ENCODE measurements at regions not wholly inside any gene's neighbourhood (a gene's known extent, or its start where the extent isn't known, plus 50 kb on each side); places are given as distances from the start of the nearest gene placed in this dataset.

- ChIA-PET RAD21 (ENCODE audit: low non-redundant PET in 1 of 2, low total read pairs in 2 of 2, uncharacterized antibody in 2 of 2, unreplicated experiment in 2 of 2) (interaction anchor here in 1 of 2 experiments (1.1 kb wide), 1 partner anchor 232 kb away, joined by 3 read pairs; no protein-coding TSS in a partner anchor), CTCF (interaction anchor here (2.2 to 3.1 kb wide), 2 partner anchors 232 to 273 kb away, joined by 16 to 29 read pairs; no protein-coding TSS in a partner anchor), POLR2A (no interaction called here)
- no peaks in the 10 kb centered on the region for H3K27me3 ChIP-seq (ENCODE audit: insufficient read depth, low read length)
- H2AFZ ChIP-seq (ENCODE audit: low read depth, low read length, poor library complexity, severe bottlenecking): no peak overlapping the region
- H3K4me3 ChIP-seq (replicated peaks in 1 of 2; ENCODE audit: low read depth in 1 of 2, low read length in 2 of 2): no peak overlapping the region
- intact Hi-C loops (cut with micrococcal nuclease): loop anchor here (2.0 kb wide), 2 partner anchors 232 to 274 kb away; no protein-coding TSS in a partner anchor
- no peaks in the 10 kb centered on the region for H3K79me2 ChIP-seq (ENCODE audit: insufficient read depth, low read length)
- no peaks in the 10 kb centered on the region for H3K9me2 ChIP-seq (ENCODE audit: insufficient read depth)
- TF ChIP-seq RAD21 (IDR thresholded peaks at IDR 0.05; ENCODE audit: low read depth) (peak; percentile 55), CEBPB (IDR thresholded peaks at IDR 0.05; ENCODE audit: low read depth) (no peak), CTCF (IDR thresholded peaks at IDR 0.05 in 2 of 3, conservative IDR thresholded peaks at IDR 0.05 in 1 of 3; ENCODE audit: borderline replicate concordance in 1 of 3, insufficient read depth in 1 of 3, low read depth in 2 of 3, low read length in 2 of 3) (peak in 2 of 3 experiments; percentile 11 to 17; a peak in 3 of 6 replicates)
- H3K4me2 ChIP-seq (ENCODE audit: low read length): no peak overlapping the region
- H4K20me1 ChIP-seq (ENCODE audit: insufficient read depth): no peaks in the 10 kb centered on the region
- H3K4me1 ChIP-seq (ENCODE audit: control insufficient read depth in 1 of 2, insufficient read depth in 2 of 2, low read length in 2 of 2): no peaks in the 10 kb centered on the region
- no peak overlapping the region for H3K9ac ChIP-seq (ENCODE audit: low read length)
- DNase-seq (ENCODE audit: low read depth, low spot score) (no peak), ATAC-seq (peak; percentile 72)
- no TSS peak for BruUV-seq (replicated peaks)
- H3K9me3 ChIP-seq (ENCODE audit: control insufficient read depth in 1 of 2, insufficient read depth in 1 of 2, low read depth in 1 of 2, low read length in 2 of 2): no peaks in the 10 kb centered on the region
- H3K36me3 ChIP-seq (ENCODE audit: control insufficient read depth in 1 of 2, insufficient read depth in 2 of 2, low read length in 2 of 2): no peaks in the 10 kb centered on the region
- H3K27ac ChIP-seq (ENCODE audit: low read depth, low read length): no peak overlapping the region
Observed at GRCh38 chr6:76166874-76167273, 94.4 kb upstream of the IMPG1 start.

GRCh38 chr6:76166297-76166696 is 93.8 kb upstream of the IMPG1 start:
- Histone ChIP-seq H3K9me3 (ENCODE audit: control insufficient read depth in 1 of 2, insufficient read depth in 1 of 2, low read depth in 1 of 2, low read length in 2 of 2) (no peaks in the 10 kb centered on the region), H3K36me3 (ENCODE audit: control insufficient read depth in 1 of 2, insufficient read depth in 2 of 2, low read length in 2 of 2) (no peaks in the 10 kb centered on the region), H3K9me2 (ENCODE audit: insufficient read depth) (no peaks in the 10 kb centered on the region), H3K27me3 (ENCODE audit: insufficient read depth, low read length) (no peaks in the 10 kb centered on the region), H2AFZ (ENCODE audit: low read depth, low read length, poor library complexity, severe bottlenecking) (no peak overlapping the region), H3K9ac (ENCODE audit: low read length) (no peak overlapping the region), H3K27ac (ENCODE audit: low read depth, low read length) (no peak overlapping the region), H4K20me1 (ENCODE audit: insufficient read depth) (no peaks in the 10 kb centered on the region), H3K4me3 (replicated peaks in 1 of 2; ENCODE audit: low read depth in 1 of 2, low read length in 2 of 2) (no peak overlapping the region), H3K4me1 (ENCODE audit: control insufficient read depth in 1 of 2, insufficient read depth in 2 of 2, low read length in 2 of 2) (no peaks in the 10 kb centered on the region), H3K79me2 (ENCODE audit: insufficient read depth, low read length) (no peaks in the 10 kb centered on the region), H3K4me2 (ENCODE audit: low read length) (no peak overlapping the region)
- ChIA-PET RAD21 (ENCODE audit: low non-redundant PET in 1 of 2, low total read pairs in 2 of 2, uncharacterized antibody in 2 of 2, unreplicated experiment in 2 of 2) (interaction anchor here in 1 of 2 experiments (1.1 kb wide), 1 partner anchor 231 kb away, joined by 3 read pairs; no protein-coding TSS in a partner anchor), POLR2A (no interaction called here), CTCF (interaction anchor here (2.2 to 3.1 kb wide), 2 partner anchors 231 to 273 kb away, joined by 16 to 29 read pairs; no protein-coding TSS in a partner anchor)
- no TSS peak for BruUV-seq (replicated peaks)
- ATAC-seq: no peak
- TF ChIP-seq SP1 (IDR thresholded peaks at IDR 0.05; ENCODE audit: low read depth) (no peak), ZFX (IDR thresholded peaks at IDR 0.05) (no peak), RAD21 (IDR thresholded peaks at IDR 0.05; ENCODE audit: low read depth) (no peak), FOSL1 (IDR thresholded peaks at IDR 0.05; ENCODE audit: low read depth) (no peak), REST (IDR thresholded peaks at IDR 0.05; ENCODE audit: low read depth) (no peak), ZBTB33 (IDR thresholded peaks at IDR 0.05; ENCODE audit: extremely low read depth, insufficient replicate concordance, low read length) (no peak), ATF3 (IDR thresholded peaks at IDR 0.05) (no peak), EGR1 (IDR thresholded peaks at IDR 0.05; ENCODE audit: low read depth) (no peak), YY1 (IDR thresholded peaks at IDR 0.05; ENCODE audit: extremely low read depth, insufficient replicate concordance, low read depth, low read length) (no peak), JUND (IDR thresholded peaks at IDR 0.05) (no peak)
- DNase-seq (ENCODE audit: low read depth, low spot score): no peak
- intact Hi-C loops (cut with micrococcal nuclease): loop anchor here (2.0 kb wide), 2 partner anchors 231 to 273 kb away; no protein-coding TSS in a partner anchor

Data from HCT116 (cell line).